ENCODE measurements at regions not wholly inside any gene's neighbourhood (a gene's known extent, or its start where the extent isn't known, plus 50 kb on each side); places are given as distances from the start of the nearest gene placed in this dataset.

- TF ChIP-seq POLR2AphosphoS5 (IDR thresholded peaks at IDR 0.05) (no peak), CTCF (IDR thresholded peaks at IDR 0.05) (no peak), EP300 (IDR thresholded peaks at IDR 0.05) (no peak)
These were observed 355.2 kb downstream of the DCAF12L2 start for GRCh38 chrX:125810856-125811255.
